ENCODE measurements at regions not wholly inside any gene's neighbourhood (a gene's known extent, or its start where the extent isn't known, plus 50 kb on each side); places are given as distances from the start of the nearest gene placed in this dataset.
A peak's percentile ranks its signal among the peaks of the same experiment; 100 is the strongest.

DNA sequence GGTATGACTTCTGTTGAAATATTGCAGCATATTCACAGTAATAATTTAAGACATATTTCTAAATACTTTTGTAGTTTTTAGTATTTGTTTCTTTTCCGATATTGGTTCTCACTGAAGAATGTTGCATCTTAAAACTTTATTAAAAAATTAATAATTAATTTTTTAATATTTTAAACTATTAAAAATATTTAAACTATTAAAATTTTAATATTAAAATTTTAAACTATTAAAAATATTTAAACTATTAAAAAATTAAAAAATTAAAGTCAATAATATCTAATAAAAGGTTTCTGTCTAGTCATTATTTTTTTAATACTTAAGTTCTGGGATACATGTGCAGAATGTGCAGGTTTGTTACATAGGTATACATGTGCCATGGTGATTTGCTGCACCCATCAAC is 149.3 kb upstream of the CCNH start:
- no peak overlapping the region for H3K4me3 ChIP-seq (ENCODE audit: low read depth in 1 of 3, low read length in 3 of 3)
- no peaks in the 10 kb centered on the region for H3K27me3 ChIP-seq (ENCODE audit: control insufficient read depth in 3 of 3, insufficient read depth in 3 of 3, low read length in 3 of 3)
- H3K9me3 ChIP-seq (ENCODE audit: control insufficient read depth in 2 of 2, insufficient read depth in 1 of 2, low read depth in 1 of 2, low read length in 1 of 2) = no peaks in the 10 kb centered on the region
- no peaks in the 10 kb centered on the region for H3K4me1 ChIP-seq (ENCODE audit: control insufficient read depth in 3 of 3, insufficient read depth in 2 of 3, low read depth in 1 of 3, low read length in 2 of 3)
- H3K27ac ChIP-seq (ENCODE audit: low read depth in 1 of 3, low read length in 2 of 3) = no peak overlapping the region
- FAIRE-seq = peak; percentile 70
- no peaks in the 10 kb centered on the region for H3K36me3 ChIP-seq (ENCODE audit: control insufficient read depth in 3 of 3, insufficient read depth in 2 of 3, low read depth in 1 of 3, low read length in 3 of 3)
- no peak for DNase-seq
- 90 to 96% (median 93%) methylated on average over 1 of the region's 1 CpG for WGBS, 3 donors

DNA sequence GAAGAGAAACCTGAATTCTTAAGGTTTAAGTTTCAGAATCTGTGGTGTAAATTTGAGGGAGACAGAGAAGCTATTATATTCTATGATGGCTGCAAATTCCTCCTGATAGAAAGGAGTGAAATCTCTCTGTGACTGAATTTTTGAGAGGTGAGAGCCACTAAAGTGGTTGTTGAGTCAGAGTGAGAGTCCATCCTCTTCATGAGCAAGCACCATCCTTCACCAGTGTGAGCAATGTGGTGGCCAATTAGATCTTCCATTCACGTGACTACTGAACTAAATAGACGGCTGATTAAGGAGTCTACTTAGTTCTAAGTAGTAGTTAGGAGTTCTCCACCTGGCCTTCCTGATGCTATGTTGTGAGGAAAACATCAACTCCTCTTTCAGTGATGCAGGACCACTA is 147.8 kb upstream of the CCNH start:
- Histone ChIP-seq H3K36me3 (ENCODE audit: control insufficient read depth in 3 of 3, insufficient read depth in 2 of 3, low read depth in 1 of 3, low read length in 3 of 3) (no peaks in the 10 kb centered on the region), H3K27me3 (ENCODE audit: control insufficient read depth in 3 of 3, insufficient read depth in 3 of 3, low read length in 3 of 3) (no peaks in the 10 kb centered on the region), H3K27ac (ENCODE audit: low read depth in 1 of 3, low read length in 2 of 3) (no peak overlapping the region), H3K9me3 (ENCODE audit: control insufficient read depth in 2 of 2, insufficient read depth in 1 of 2, low read depth in 1 of 2, low read length in 1 of 2) (no peaks in the 10 kb centered on the region), H3K4me3 (ENCODE audit: low read depth in 1 of 3, low read length in 3 of 3) (no peak overlapping the region), H3K4me1 (ENCODE audit: control insufficient read depth in 3 of 3, insufficient read depth in 2 of 3, low read depth in 1 of 3, low read length in 2 of 3) (no peaks in the 10 kb centered on the region)
- DNase-seq (no peak), FAIRE-seq (no peak)
- 72 to 82% (median 80%) methylated on average over 2 of the region's 2 CpGs for WGBS, 3 donors

DNA sequence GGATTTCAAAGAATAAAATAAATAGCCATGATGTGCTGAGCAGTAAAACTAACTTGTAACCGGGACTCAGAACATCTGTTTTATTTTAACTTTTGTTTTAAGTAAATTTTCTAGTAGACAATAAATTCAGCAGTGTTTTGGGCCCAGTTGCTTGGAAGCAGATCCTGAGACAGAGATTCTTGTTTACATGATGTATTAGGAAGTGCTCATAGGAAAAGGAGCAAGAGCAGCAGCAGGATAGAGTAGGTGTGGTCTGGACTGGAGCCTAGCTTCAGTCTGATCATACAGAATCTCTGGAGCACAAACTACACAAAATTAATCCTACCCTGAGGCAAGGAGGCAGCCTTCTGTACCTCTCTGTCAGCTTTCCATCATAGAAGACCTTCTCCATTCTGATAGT is 139.2 kb upstream of the CCNH start:
- Histone ChIP-seq H3K27me3 (ENCODE audit: control insufficient read depth in 3 of 3, insufficient read depth in 3 of 3, low read length in 3 of 3) (no peaks in the 10 kb centered on the region), H3K36me3 (ENCODE audit: control insufficient read depth in 3 of 3, insufficient read depth in 2 of 3, low read depth in 1 of 3, low read length in 3 of 3) (no peaks in the 10 kb centered on the region), H3K4me3 (ENCODE audit: low read depth in 1 of 3, low read length in 3 of 3) (no peak overlapping the region), H3K9me3 (ENCODE audit: control insufficient read depth in 2 of 2, insufficient read depth in 1 of 2, low read depth in 1 of 2, low read length in 1 of 2) (no peaks in the 10 kb centered on the region), H3K27ac (ENCODE audit: low read depth in 1 of 3, low read length in 2 of 3) (no peak overlapping the region), H3K4me1 (ENCODE audit: control insufficient read depth in 3 of 3, insufficient read depth in 2 of 3, low read depth in 1 of 3, low read length in 2 of 3) (no peaks in the 10 kb centered on the region)
- DNase-seq = no peak
- 36 to 61% (median 49%) methylated on average over 1 of the region's 1 CpG for WGBS, 3 donors
- FAIRE-seq = no peak

DNA sequence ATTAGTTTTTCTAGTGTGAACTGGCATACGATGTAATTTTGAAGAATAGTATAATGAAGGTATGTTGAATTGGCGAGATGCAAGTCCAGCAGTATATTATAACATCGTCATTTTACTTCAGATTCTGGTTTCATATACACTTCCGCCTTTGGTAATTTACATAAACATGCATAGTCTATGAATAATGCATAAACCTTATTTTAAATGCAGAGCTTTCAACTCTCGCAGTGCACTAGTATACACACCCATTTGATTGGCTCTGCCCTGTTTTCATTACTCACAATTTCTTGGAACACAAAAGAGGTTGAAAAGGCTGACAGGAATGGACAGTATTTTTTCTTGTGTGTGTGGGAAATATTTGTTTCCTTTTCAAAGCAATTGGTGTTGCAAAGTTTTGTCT is 128.9 kb upstream of the CCNH start:
- no peaks in the 10 kb centered on the region for H3K9me3 ChIP-seq (ENCODE audit: control insufficient read depth in 2 of 2, insufficient read depth in 1 of 2, low read depth in 1 of 2, low read length in 1 of 2)
- no peaks in the 10 kb centered on the region for H3K36me3 ChIP-seq (ENCODE audit: control insufficient read depth in 3 of 3, insufficient read depth in 2 of 3, low read depth in 1 of 3, low read length in 3 of 3)
- H3K4me3 ChIP-seq (ENCODE audit: low read depth in 1 of 3, low read length in 3 of 3) = no peak overlapping the region
- no peaks in the 10 kb centered on the region for H3K4me1 ChIP-seq (ENCODE audit: control insufficient read depth in 3 of 3, insufficient read depth in 2 of 3, low read depth in 1 of 3, low read length in 2 of 3)
- no peak overlapping the region for H3K27ac ChIP-seq (ENCODE audit: low read depth in 1 of 3, low read length in 2 of 3)
- WGBS, 3 donors = 67 to 79% (median 74%) methylated on average over 5 of the region's 5 CpGs
- no peak for DNase-seq
- FAIRE-seq = no peak
- no peaks in the 10 kb centered on the region for H3K27me3 ChIP-seq (ENCODE audit: control insufficient read depth in 3 of 3, insufficient read depth in 3 of 3, low read length in 3 of 3)

DNA sequence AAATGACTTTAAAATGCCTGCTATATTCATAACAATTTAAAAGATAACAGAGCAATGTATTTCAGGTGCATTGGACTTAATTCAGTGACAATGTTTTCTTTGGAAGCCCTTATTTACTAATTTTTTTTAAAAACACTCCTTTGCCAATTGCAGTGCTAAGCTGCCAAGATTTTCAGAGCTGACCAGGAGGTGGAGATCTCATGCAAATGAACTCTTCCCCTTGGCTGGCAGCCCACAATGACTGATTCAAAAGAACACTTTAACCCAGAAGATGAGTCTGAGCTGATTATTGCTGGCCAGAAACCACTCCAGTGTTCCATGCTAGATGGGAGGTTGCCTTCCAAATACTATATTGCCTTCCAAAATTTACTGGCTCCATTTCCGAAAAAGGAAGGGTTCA is 128.3 kb upstream of the CCNH start:
- WGBS, 3 donors = 64 to 67% (median 64%) methylated on average over 1 of the region's 1 CpG
- FAIRE-seq = no peak

DNA sequence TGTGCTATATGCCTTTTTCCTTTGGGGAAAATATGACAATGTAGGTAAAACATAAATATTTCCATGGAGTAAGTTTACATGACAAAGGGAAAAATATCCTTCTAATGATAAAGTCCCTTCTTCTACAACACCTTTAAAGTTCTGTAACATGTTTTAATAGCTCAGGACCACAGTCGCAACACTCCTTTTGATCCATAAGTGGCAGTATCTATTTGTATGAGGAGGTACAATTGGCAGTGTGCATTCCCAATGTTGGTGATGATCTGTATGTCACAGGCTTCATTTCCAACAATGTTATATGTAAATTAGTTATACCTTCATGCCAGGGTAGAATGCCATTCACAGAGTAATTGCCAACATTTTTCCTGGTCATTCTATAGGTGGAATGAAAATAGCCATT is 127.1 kb upstream of the CCNH start:
- no peaks in the 10 kb centered on the region for H3K4me1 ChIP-seq (ENCODE audit: control insufficient read depth in 3 of 3, insufficient read depth in 2 of 3, low read depth in 1 of 3, low read length in 2 of 3)
- H3K4me3 ChIP-seq (ENCODE audit: low read depth in 1 of 3, low read length in 3 of 3) = no peak overlapping the region
- FAIRE-seq = no peak
- WGBS, 3 donors = 60 to 75% (median 62%) methylated on average over 1 of the region's 1 CpG
- DNase-seq = no peak
- H3K27me3 ChIP-seq (ENCODE audit: control insufficient read depth in 3 of 3, insufficient read depth in 3 of 3, low read length in 3 of 3) = no peaks in the 10 kb centered on the region
- H3K27ac ChIP-seq (ENCODE audit: low read depth in 1 of 3, low read length in 2 of 3) = no peak overlapping the region
- H3K36me3 ChIP-seq (ENCODE audit: control insufficient read depth in 3 of 3, insufficient read depth in 2 of 3, low read depth in 1 of 3, low read length in 3 of 3) = no peaks in the 10 kb centered on the region
- H3K9me3 ChIP-seq (ENCODE audit: control insufficient read depth in 2 of 2, insufficient read depth in 1 of 2, low read depth in 1 of 2, low read length in 1 of 2) = no peaks in the 10 kb centered on the region

More for the DNA sequence above, 128.3 kb upstream of the CCNH start:
- peak in 1 of 2 donors; percentile 7 for DNase-seq
- Histone ChIP-seq H3K4me1 (ENCODE audit: control insufficient read depth in 3 of 3, insufficient read depth in 2 of 3, low read depth in 1 of 3, low read length in 2 of 3) (no peaks in the 10 kb centered on the region), H3K27ac (ENCODE audit: low read depth in 1 of 3, low read length in 2 of 3) (no peak overlapping the region), H3K27me3 (ENCODE audit: control insufficient read depth in 3 of 3, insufficient read depth in 3 of 3, low read length in 3 of 3) (no peaks in the 10 kb centered on the region), H3K4me3 (ENCODE audit: low read depth in 1 of 3, low read length in 3 of 3) (no peak overlapping the region), H3K36me3 (ENCODE audit: control insufficient read depth in 3 of 3, insufficient read depth in 2 of 3, low read depth in 1 of 3, low read length in 3 of 3) (no peaks in the 10 kb centered on the region), H3K9me3 (ENCODE audit: control insufficient read depth in 2 of 2, insufficient read depth in 1 of 2, low read depth in 1 of 2, low read length in 1 of 2) (no peaks in the 10 kb centered on the region)

- DNase-seq (no peak), FAIRE-seq (no peak)
- no peaks in the 10 kb centered on the region for H3K36me3 ChIP-seq (ENCODE audit: control insufficient read depth in 3 of 3, insufficient read depth in 2 of 3, low read depth in 1 of 3, low read length in 3 of 3)
- H3K4me3 ChIP-seq (ENCODE audit: low read depth in 1 of 3, low read length in 3 of 3) = no peak overlapping the region
- H3K27ac ChIP-seq (ENCODE audit: low read depth in 1 of 3, low read length in 2 of 3) = no peak overlapping the region
- H3K27me3 ChIP-seq (ENCODE audit: control insufficient read depth in 3 of 3, insufficient read depth in 3 of 3, low read length in 3 of 3) = no peaks in the 10 kb centered on the region
- H3K9me3 ChIP-seq (ENCODE audit: control insufficient read depth in 2 of 2, insufficient read depth in 1 of 2, low read depth in 1 of 2, low read length in 1 of 2) = no peaks in the 10 kb centered on the region
- H3K4me1 ChIP-seq (ENCODE audit: control insufficient read depth in 3 of 3, insufficient read depth in 2 of 3, low read depth in 1 of 3, low read length in 2 of 3) = no peaks in the 10 kb centered on the region
Observed at GRCh38 chr5:87536365-87536764, 123.6 kb upstream of the CCNH start.

DNA sequence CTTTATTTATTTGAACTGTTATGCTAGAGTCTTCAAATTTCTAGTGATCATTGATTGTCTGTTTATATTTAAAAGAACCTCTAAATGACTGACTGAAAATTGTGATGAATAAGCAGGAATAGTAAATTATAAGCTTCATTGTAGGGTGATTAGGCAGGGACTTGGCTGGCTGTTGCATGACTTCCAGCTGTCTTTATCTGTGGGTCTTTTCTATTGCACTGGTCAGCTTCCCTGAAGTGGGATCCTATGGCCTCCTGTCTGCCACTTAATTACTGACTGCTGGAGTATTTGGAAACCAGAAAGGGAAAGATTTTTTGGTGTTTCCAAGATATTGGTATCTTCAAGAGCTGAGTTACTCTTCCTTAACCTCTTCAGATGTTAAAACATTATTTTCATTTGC is 123.0 kb upstream of the CCNH start:
- Histone ChIP-seq H3K4me3 (ENCODE audit: low read depth in 1 of 3, low read length in 3 of 3) (no peak overlapping the region), H3K4me1 (ENCODE audit: control insufficient read depth in 3 of 3, insufficient read depth in 2 of 3, low read depth in 1 of 3, low read length in 2 of 3) (no peaks in the 10 kb centered on the region), H3K27ac (ENCODE audit: low read depth in 1 of 3, low read length in 2 of 3) (no peak overlapping the region), H3K36me3 (ENCODE audit: control insufficient read depth in 3 of 3, insufficient read depth in 2 of 3, low read depth in 1 of 3, low read length in 3 of 3) (no peaks in the 10 kb centered on the region), H3K9me3 (ENCODE audit: control insufficient read depth in 2 of 2, insufficient read depth in 1 of 2, low read depth in 1 of 2, low read length in 1 of 2) (no peaks in the 10 kb centered on the region), H3K27me3 (ENCODE audit: control insufficient read depth in 3 of 3, insufficient read depth in 3 of 3, low read length in 3 of 3) (no peaks in the 10 kb centered on the region)
- FAIRE-seq (no peak), DNase-seq (no peak)

- no peak for DNase-seq
- H3K4me1 ChIP-seq (ENCODE audit: control insufficient read depth in 3 of 3, insufficient read depth in 2 of 3, low read depth in 1 of 3, low read length in 2 of 3) = no peaks in the 10 kb centered on the region
- no peaks in the 10 kb centered on the region for H3K36me3 ChIP-seq (ENCODE audit: control insufficient read depth in 3 of 3, insufficient read depth in 2 of 3, low read depth in 1 of 3, low read length in 3 of 3)
- 84 to 100% (median 100%) methylated on average over 1 of the region's 1 CpG for WGBS, 3 donors
- H3K9me3 ChIP-seq (ENCODE audit: control insufficient read depth in 2 of 2, insufficient read depth in 1 of 2, low read depth in 1 of 2, low read length in 1 of 2) = no peaks in the 10 kb centered on the region
- no peak overlapping the region for H3K27ac ChIP-seq (ENCODE audit: low read depth in 1 of 3, low read length in 2 of 3)
- no peaks in the 10 kb centered on the region for H3K27me3 ChIP-seq (ENCODE audit: control insufficient read depth in 3 of 3, insufficient read depth in 3 of 3, low read length in 3 of 3)
- no peak for FAIRE-seq
- H3K4me3 ChIP-seq (ENCODE audit: low read depth in 1 of 3, low read length in 3 of 3) = no peak overlapping the region
Observed at GRCh38 chr5:87529486-87530076, 116.9 kb upstream of the CCNH start.
